DND-41 (cell line): ENCODE measurements at regions not wholly inside any gene's neighbourhood (a gene's known extent, or its start where the extent isn't known, plus 50 kb on each side); places are given as distances from the start of the nearest gene placed in this dataset.

Experiments
- EZH2 ChIP-seq: IDR thresholded peaks from 3 replicates; pipeline ENCODE4 v1.6.1; 2012; ENCODE audit warnings: borderline replicate concordance, low read depth, mild to moderate bottlenecking, moderate library complexity, low read length, inconsistent platforms; ENCODE audit not compliant: severe bottlenecking
- TF ChIP-seq, protein P1 (sequence below): IDR thresholded peaks from 2 replicates; pipeline ENCODE4 v1.5.1; 2012; ENCODE audit warnings: borderline replicate concordance, low read length, moderate library complexity, mild to moderate bottlenecking; ENCODE audit not compliant: poor library complexity, severe bottlenecking; ENCODE audit errors: extremely low read depth

DNA sequence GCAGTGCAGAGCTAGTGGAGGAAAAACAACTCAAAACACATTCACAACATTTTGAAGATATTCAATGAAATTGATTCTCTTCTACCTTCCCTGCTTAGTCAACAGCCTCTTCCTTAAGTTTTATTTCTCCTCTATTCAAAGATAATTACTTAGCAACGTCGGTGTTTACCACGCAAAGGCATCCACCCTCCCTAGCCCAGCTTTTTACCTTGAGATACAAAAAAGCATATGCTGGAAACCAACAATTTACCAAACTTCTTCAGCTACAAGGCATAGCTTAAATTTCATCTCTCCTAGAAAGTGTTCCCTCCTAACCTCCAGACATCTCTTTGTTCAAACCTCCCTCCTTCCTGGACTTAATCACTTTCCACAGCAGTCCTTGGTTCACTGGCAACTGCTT, 102.8 kb upstream of the SOD1 start:
- TF ChIP-seq, protein P1, sequence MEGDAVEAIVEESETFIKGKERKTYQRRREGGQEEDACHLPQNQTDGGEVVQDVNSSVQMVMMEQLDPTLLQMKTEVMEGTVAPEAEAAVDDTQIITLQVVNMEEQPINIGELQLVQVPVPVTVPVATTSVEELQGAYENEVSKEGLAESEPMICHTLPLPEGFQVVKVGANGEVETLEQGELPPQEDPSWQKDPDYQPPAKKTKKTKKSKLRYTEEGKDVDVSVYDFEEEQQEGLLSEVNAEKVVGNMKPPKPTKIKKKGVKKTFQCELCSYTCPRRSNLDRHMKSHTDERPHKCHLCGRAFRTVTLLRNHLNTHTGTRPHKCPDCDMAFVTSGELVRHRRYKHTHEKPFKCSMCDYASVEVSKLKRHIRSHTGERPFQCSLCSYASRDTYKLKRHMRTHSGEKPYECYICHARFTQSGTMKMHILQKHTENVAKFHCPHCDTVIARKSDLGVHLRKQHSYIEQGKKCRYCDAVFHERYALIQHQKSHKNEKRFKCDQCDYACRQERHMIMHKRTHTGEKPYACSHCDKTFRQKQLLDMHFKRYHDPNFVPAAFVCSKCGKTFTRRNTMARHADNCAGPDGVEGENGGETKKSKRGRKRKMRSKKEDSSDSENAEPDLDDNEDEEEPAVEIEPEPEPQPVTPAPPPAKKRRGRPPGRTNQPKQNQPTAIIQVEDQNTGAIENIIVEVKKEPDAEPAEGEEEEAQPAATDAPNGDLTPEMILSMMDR = no peak
- TF ChIP-seq EZH2 = no peak
